GM21447 (cell line): ENCODE measurements at regions not wholly inside any gene's neighbourhood (a gene's known extent, or its start where the extent isn't known, plus 50 kb on each side); places are given as distances from the start of the nearest gene placed in this dataset.

Experiments
- ATAC-seq: cut with Tn5 transposase; IDR thresholded peaks from one replicate; pipeline ENCODE4 v1.9.1; 2021; ENCODE audit not compliant: unreplicated experiment

DNA sequence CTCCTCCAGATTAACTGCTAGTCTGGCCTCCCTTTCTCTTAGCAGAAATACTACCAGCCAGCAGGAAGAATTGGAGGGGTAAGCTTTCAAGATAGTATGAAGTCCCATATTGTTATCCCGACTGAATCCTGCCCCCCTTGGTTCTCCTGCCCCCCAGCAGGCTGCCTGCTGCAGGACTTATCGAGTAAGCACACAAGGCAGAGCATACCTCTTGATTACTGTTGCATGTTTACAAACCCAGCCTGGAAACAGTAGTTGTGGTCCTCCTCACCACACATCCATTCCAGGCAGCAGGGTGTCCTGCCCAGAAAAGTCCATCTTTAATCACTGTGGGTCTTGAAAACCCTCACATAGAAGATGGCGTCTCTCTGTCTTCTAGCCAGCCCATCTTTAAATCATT, 66.8 kb upstream of the PPP2R3A start:
- no peak for ATAC-seq

DNA sequence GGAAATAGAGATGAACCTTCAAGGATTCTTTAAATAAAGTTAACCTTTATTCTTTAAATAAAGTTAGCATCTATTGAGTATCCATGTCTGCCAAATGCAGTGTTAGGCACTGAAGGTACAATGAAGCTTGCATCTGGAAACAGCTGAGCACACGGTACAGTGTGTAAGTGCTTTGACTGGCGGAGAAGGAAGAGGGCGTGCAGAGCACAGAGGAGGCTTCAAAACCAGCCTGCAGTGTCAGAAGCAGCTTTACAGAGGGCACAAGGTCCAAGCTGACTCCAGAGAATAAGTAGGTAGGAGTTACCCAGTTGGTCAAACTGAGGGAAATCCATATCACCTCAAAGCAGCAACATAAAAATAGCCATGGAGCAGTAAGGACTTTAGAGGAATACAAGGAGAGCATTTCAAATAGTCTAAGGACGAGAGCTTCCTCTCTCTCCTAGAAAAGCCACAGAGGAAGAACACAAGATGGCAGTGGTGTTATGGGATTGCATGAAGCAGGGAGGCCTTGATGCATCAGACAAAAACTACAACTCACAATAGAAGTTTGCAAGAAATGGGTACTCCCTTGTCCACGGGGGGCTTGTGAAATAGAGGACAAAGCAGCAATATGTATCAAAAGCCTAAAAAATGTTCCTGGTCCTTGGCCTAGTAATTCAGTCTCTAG, 60.3 kb upstream of the PPP2R3A start:
- ATAC-seq: no peak

DNA sequence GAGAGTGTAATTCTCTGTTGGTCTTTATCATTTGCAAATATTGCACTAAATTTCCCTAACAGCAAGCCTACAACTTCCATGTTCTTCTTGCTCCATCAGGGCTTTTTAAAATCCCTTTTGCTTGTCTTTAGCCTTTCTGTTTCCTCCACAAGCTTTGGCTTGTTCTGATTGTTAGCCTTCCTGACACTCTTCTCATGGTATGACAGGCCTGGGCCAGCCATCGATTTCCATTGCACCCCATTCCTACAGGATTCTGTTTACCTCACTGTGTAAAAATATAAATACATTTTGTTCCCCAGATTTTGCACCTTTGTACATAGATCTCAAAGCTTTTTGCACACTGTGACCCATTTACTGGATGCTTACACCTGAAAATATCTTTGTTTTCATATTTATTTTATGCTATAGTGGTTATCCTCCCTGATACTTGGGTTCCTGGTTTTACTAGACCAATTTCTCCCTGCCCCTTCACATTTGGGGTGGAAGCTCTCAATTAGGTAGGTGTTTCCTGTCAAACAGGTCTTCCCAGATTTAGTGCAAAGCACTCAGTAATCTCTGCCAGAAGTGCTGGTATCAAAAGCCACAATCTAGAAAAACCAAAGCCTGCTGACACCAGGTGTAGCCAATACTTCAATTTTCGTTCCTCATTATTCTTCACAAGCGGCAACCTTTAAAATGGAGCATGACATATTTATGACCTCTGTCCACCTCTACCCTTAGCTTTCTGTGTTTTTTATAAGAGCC, 57.9 kb upstream of the PPP2R3A start:
- ATAC-seq: no peak

DNA sequence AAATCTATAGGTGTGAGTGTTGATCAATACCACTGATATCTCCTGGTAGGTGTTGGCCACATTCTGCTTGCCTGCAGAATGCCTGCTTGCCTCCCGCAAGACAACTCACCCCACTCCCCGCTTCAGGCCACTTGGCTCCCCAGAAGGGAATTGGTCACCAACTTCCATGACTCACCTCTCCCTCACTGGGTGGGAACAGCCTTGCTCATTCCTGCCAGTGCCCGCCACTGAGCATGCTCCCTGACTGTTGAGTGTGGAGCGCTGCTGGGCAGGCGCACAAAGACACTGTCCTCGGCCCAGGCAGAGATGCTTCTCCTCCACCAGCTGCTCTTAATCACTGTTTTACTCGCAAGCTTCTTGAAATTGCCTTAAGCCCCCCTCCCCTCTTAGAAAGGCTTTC, 57.3 kb upstream of the PPP2R3A start:
- no peak for ATAC-seq

DNA sequence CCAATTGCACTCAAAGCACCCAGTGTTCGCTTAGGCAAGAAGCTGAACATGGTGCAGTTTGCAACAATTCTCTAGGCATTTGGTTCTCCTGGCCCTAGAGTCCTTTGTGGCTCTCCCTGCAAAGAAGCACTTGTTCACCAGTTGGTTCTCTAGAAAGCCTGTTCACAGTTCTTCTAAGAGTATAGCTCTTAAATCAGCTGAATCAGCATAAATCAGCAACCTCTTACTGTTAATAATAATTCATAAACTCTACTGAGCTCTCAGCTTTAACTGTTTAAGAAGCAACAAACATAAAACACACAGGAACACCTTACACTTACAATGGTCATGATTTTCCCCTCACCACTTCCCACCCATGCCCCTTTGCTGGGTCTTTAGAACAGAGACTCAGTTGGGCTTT, 56.8 kb upstream of the PPP2R3A start:
- no peak for ATAC-seq

DNA sequence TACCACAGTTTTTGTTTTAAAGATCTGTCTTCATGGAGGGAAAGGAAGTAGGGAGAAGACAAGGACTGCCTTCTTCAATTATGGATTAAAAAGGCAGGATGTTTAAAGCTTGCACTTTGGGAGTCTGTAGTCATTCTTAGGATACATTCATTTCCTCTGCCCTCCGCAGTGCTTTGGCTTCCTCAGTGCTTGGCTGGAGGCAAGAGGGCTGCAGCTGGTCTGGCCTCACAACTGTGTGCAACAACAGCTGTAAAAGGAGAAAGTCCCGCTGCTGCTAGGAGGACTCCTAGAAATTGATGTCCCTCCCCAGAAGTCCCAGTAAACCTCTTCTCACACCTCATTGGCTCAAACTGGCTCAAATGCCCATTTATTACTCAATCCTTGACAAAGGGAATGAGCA, 54.4 kb upstream of the PPP2R3A start:
- no peak for ATAC-seq

DNA sequence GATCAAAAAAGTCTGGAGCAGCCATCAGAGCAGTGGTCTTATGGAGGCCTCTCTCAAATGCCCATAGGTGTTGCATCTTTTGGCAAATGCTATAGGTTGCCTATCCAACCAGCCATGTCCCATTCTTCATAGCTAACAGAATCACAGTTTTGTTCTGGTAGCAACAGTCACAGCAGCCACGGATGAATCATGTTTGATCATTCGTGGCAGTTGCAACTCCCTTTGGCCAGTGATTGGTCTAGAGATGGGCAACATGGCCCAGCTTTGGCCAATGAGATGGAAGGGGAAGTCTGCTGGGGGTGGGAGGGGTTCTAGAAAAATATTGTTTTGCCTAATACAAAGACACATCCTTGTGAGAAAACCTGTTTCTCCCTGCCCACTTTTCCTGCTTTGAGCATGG, 50.3 kb upstream of the PPP2R3A start:
- no peak for ATAC-seq
